Kidney (tissue), 13 donors: ENCODE measurements at regions not wholly inside any gene's neighbourhood (a gene's known extent, or its start where the extent isn't known, plus 50 kb on each side); places are given as distances from the start of the nearest gene placed in this dataset.

Source experiments
- DNase-seq, 5 donors: peaks; one replicate each; pipeline ENCODE4 v3.0.0-alpha.2; 2013 to 2020
- FAIRE-seq: peaks from 2 replicates; lab custom pipeline; 2012; peaks lifted over from hg19 to GRCh38; lab: Jason Lieb, UNC
- H3K27ac ChIP-seq, 2 donors: one replicate each; pipeline ENCODE4 v1.7.0; 2013; ENCODE audit warnings: low read depth in 2 of 2, low read length in 2 of 2, inconsistent platforms in 1 of 2
- H3K27me3 ChIP-seq: one replicate; pipeline ENCODE4 v1.7.1; 2013; ENCODE audit warnings: low read length, inconsistent platforms; ENCODE audit not compliant: control insufficient read depth, insufficient read depth
- H3K36me3 ChIP-seq, 3 donors: one replicate each; pipeline versions ENCODE4 v1.7.0 to v1.7.1; 2013; ENCODE audit warnings: low read length in 3 of 3, control low read depth in 1 of 3, inconsistent platforms in 1 of 3; ENCODE audit not compliant: insufficient read depth in 3 of 3, control insufficient read depth in 2 of 3
- H3K4me1 ChIP-seq, 3 donors: one replicate each; pipeline versions ENCODE4 v1.7.0 to v1.7.1; 2013; ENCODE audit warnings: low read length in 3 of 3, inconsistent platforms in 1 of 3, low read depth in 1 of 3; ENCODE audit not compliant: control insufficient read depth in 2 of 3, insufficient read depth in 2 of 3
- H3K4me3 ChIP-seq, 3 donors: one replicate each; pipeline versions ENCODE4 v1.7.0 to v1.8.1; 2013; ENCODE audit warnings: low read length in 3 of 3, control low read depth in 1 of 3, inconsistent platforms in 1 of 3
- H3K9ac ChIP-seq, 3 donors: one replicate each; pipeline versions ENCODE4 v1.7.0 to v1.7.1; 2013; ENCODE audit warnings: low read length in 3 of 3, control low read depth in 1 of 3, inconsistent platforms in 1 of 3
- H3K9me3 ChIP-seq, 3 donors: one replicate each; pipeline versions ENCODE4 v1.7.0 to v1.7.1; 2013; ENCODE audit warnings: low read length in 3 of 3, control low read depth in 1 of 3, inconsistent platforms in 1 of 3; ENCODE audit not compliant: control insufficient read depth in 2 of 3, insufficient read depth in 1 of 3
- intact Hi-C: fragments of 100-400 bp; cut with DNase I; formaldehyde crosslinking; loops from one replicate; pipeline ENCODE4 v1.11.1; 2022
- TF ChIP-seq, protein P1 (sequence below): IDR thresholded peaks from 3 replicates; pipeline ENCODE4 v1.5.1; 2012; ENCODE audit warnings: mild to moderate bottlenecking, moderate library complexity, borderline replicate concordance; ENCODE audit not compliant: insufficient read depth; ENCODE audit errors: extremely low read depth
- donor health status: control.
- donor health status: control.
- donor health status: control.
- donor health status: control.
- donor health status: control.
- donor health status: DM: yes; HTN: yes; CAD: no.
- donor health status: Normal renal cell carcinoma (clear cell type).

DNA sequence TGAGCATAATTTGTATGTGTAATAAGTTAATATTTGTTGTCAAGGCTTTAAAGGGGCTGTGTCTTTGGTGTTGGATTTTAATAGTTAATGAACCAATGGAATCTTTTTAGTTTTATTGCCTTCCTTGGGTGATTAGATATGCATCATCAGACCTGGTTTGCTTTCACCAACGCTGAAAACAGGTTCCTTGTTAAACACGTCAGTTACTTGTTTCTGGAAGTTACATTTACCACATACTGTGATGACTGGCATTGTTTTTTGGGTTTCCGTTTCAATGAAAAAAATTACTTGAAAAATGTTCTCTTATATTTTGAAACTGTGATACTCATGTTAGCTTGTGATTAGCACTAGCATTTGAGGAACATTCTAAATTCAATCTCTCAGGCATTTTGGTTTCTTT, 58.6 kb upstream of the RNF144B start:
- TF ChIP-seq, protein P1, sequence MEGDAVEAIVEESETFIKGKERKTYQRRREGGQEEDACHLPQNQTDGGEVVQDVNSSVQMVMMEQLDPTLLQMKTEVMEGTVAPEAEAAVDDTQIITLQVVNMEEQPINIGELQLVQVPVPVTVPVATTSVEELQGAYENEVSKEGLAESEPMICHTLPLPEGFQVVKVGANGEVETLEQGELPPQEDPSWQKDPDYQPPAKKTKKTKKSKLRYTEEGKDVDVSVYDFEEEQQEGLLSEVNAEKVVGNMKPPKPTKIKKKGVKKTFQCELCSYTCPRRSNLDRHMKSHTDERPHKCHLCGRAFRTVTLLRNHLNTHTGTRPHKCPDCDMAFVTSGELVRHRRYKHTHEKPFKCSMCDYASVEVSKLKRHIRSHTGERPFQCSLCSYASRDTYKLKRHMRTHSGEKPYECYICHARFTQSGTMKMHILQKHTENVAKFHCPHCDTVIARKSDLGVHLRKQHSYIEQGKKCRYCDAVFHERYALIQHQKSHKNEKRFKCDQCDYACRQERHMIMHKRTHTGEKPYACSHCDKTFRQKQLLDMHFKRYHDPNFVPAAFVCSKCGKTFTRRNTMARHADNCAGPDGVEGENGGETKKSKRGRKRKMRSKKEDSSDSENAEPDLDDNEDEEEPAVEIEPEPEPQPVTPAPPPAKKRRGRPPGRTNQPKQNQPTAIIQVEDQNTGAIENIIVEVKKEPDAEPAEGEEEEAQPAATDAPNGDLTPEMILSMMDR = no peak
- Histone ChIP-seq H3K4me1 (peaks cover 0 to 10% (median 9%) of the 10 kb centered on the region in 3 donors), H3K4me3 (peak overlapping the region in 1 of 3 donors; percentile 11), H3K27ac (peak overlapping the region; percentile 55 to 88), H3K9ac (peak overlapping the region in 1 of 3 donors; percentile 29), H3K27me3 (no peaks in the 10 kb centered on the region), H3K36me3 (no peaks in the 10 kb centered on the region), H3K9me3 (no peaks in the 10 kb centered on the region)
- peak; percentile 27 for FAIRE-seq
- intact Hi-C loops = no loop called here
- DNase-seq = peak in 2 of 5 donors; percentile 84

DNA sequence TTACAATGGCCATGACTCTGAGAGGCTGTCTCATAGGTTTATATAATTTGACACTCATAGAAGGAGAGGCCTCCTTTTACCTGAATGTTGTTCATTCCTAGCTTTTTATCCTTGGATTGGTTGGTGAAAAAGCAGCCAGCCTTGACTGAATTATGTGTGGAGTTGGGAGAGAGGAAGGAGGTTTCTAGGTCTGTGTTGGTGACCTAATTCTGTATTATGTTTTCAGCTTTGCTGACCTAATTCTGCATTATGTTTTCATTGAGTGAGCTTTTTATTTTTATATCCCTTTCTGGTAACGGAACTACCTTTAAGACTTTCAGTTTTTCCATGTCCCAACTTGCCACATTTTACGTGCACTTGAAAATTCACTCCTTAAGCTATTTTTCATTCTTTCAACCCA, 59.1 kb upstream of the RNF144B start:
- no peak for FAIRE-seq

GRCh38 chr6:18327626-18328025, 59.5 kb upstream of the RNF144B start:
- Histone ChIP-seq H3K36me3 (no peaks in the 10 kb centered on the region), H3K4me1 (peaks cover 0 to 10% (median 9%) of the 10 kb centered on the region in 3 donors), H3K9me3 (no peaks in the 10 kb centered on the region), H3K4me3 (peak overlapping the region in 2 of 3 donors; percentile 3 to 11), H3K27me3 (no peaks in the 10 kb centered on the region), H3K27ac (peak overlapping the region; percentile 55 to 88), H3K9ac (peak overlapping the region in 1 of 3 donors; percentile 16)
- TF ChIP-seq, protein P1 = no peak
- DNase-seq (peak; percentile 44 to 77 (median 54)), FAIRE-seq (no peak)
- intact Hi-C loops = no loop called here

More for the DNA sequence above, 59.1 kb upstream of the RNF144B start:
- peaks cover 0 to 10% (median 9%) of the 10 kb centered on the region in 3 donors for H3K4me1 ChIP-seq
- H3K9me3 ChIP-seq = no peaks in the 10 kb centered on the region
- H3K36me3 ChIP-seq = no peaks in the 10 kb centered on the region
- H3K27me3 ChIP-seq = no peaks in the 10 kb centered on the region
- TF ChIP-seq, protein P1 = no peak
- peak overlapping the region in 2 of 3 donors; percentile 15 to 16 for H3K9ac ChIP-seq
- peak in 2 of 5 donors; percentile 70 to 72 for DNase-seq
- intact Hi-C loops = no loop called here
- peak overlapping the region; percentile 55 to 88 for H3K27ac ChIP-seq
- peak overlapping the region in 2 of 3 donors; percentile 3 to 11 for H3K4me3 ChIP-seq

GRCh38 chr6:18326980-18327379, 60.2 kb upstream of the RNF144B start:
- TF ChIP-seq, protein P1 = no peak
- DNase-seq (no peak), FAIRE-seq (no peak)
- intact Hi-C loops = no loop called here
- Histone ChIP-seq H3K27ac (peak overlapping the region in 1 of 2 donors; percentile 88), H3K9ac (no peak overlapping the region), H3K36me3 (no peaks in the 10 kb centered on the region), H3K4me3 (no peak overlapping the region), H3K27me3 (no peaks in the 10 kb centered on the region), H3K4me1 (peaks cover 0 to 10% (median 9%) of the 10 kb centered on the region in 3 donors), H3K9me3 (no peaks in the 10 kb centered on the region)
